Upper lobe of left lung (tissue), 6 donors: ENCODE measurements at regions not wholly inside any gene's neighbourhood (a gene's known extent, or its start where the extent isn't known, plus 50 kb on each side); places are given as distances from the start of the nearest gene placed in this dataset.

Source experiments
- ATAC-seq, 2 donors: fragments of 200-7000 bp; cut with Tn5 transposase; one replicate each; pipeline ENCODE4 v1.9.1; 2022; ENCODE audit warnings: mild to moderate bottlenecking in 2 of 2, moderate library complexity in 2 of 2; ENCODE audit not compliant: low FRiP score in 2 of 2
- DNase-seq, 2 donors: peaks; one replicate each; pipeline ENCODE4 v3.0.0-alpha.2; 2019 to 2020
- H3K27ac ChIP-seq, 4 donors: fragments of 200-600 bp; sonication (generic); one replicate each; pipeline ENCODE4 v1.5.1; 2016 to 2019
- H3K27me3 ChIP-seq, 4 donors: fragments of 200-600 bp; sonication (generic); one replicate each; pipeline ENCODE4 v1.5.1; 2017 to 2019
- H3K36me3 ChIP-seq, 4 donors: fragments of 200-600 bp; sonication (generic); one replicate each; pipeline ENCODE4 v1.5.1; 2016 to 2019
- H3K4me1 ChIP-seq, 4 donors: fragments of 200-600 bp; sonication (generic); one replicate each; pipeline ENCODE4 v1.5.1; 2018 to 2019
- H3K4me3 ChIP-seq, 4 donors: fragments of 200-600 bp; sonication (generic); one replicate each; pipeline ENCODE4 v1.5.1; 2017 to 2019; ENCODE audit warnings: mild to moderate bottlenecking in 2 of 4, moderate library complexity in 1 of 4
- H3K9me3 ChIP-seq, 4 donors: fragments of 200-600 bp; sonication (generic); one replicate each; pipeline ENCODE4 v1.5.1; 2018 to 2019
- CTCF ChIP-seq, 6 experiments: fragments of 450-650 bp in 4 of 6; fragments of 200-600 bp in 2 of 6; sonication (generic) in 2 of 6; IDR thresholded peaks; one replicate each; pipeline ENCODE4 v1.5.1; 2016 to 2019; ENCODE audit warnings: antibody characterized with exemption in 6 of 6
- EP300 ChIP-seq, 4 donors: sonication (generic); formaldehyde crosslinking; IDR thresholded peaks; one replicate each; pipeline ENCODE4 v1.5.1; 2017; ENCODE audit warnings: antibody characterized with exemption in 4 of 4, control low read depth in 2 of 4
- POLR2A ChIP-seq, 4 donors: fragments of 450-650 bp; IDR thresholded peaks; one replicate each; pipeline ENCODE4 v1.5.1; 2016 to 2017; ENCODE audit warnings: antibody characterized with exemption in 4 of 4, mild to moderate bottlenecking in 2 of 4
- POLR2AphosphoS5 ChIP-seq, 2 donors: sonication (generic); formaldehyde crosslinking; IDR thresholded peaks; one replicate each; pipeline ENCODE4 v1.5.1; 2017; ENCODE audit warnings: antibody characterized with exemption in 2 of 2
- WGBS, 2 donors: methylation state at CpG; one replicate each; pipeline ENCODE4 v1.1.5; 2017 to 2018; 5-methylcytosine and 5-hydroxymethylcytosine counted together
- donor health status: DM: no; HTN: no; CAD: no; lungs with moderate emphysema.
- donor health status: DM: no; HTN: yes; CAD: no; lungs with severe emphysema.

GRCh38 chr6:114579486-114579885, 236.7 kb upstream of the HS3ST5 start:
- Histone ChIP-seq H3K4me3 (no peak overlapping the region), H3K9me3 (peaks cover 0 to 12% (median 0%) of the 10 kb centered on the region in 4 donors), H3K27ac (no peak overlapping the region), H3K4me1 (no peaks in the 10 kb centered on the region), H3K27me3 (no peaks in the 10 kb centered on the region), H3K36me3 (no peaks in the 10 kb centered on the region)
- DNase-seq: no peak
- TF ChIP-seq EP300 (IDR thresholded peaks at IDR 0.05) (no peak), POLR2A (IDR thresholded peaks at IDR 0.05) (no peak), POLR2AphosphoS5 (IDR thresholded peaks at IDR 0.05) (no peak), CTCF (IDR thresholded peaks at IDR 0.05) (no peak)
- no peak for ATAC-seq

DNA sequence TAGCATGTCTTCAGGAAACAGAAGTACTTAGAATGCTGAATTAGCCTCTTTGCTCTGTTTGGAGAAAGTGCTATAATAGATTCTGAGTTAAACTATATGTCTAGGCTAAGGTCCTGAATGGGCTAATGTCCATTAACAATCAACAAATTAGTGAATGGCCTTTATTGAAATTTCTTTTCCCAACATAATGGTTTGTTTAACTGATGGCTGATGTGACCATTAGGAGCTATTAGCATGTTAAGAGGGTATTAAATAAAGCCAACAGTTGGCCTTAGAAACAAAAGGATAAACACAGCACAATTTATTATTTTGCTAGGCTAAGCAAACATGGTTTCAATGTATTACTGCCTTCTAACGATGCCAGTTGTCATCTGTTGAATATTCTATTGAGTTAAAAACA, 234.3 kb upstream of the HS3ST5 start:
- peaks cover 0 to 8% (median 0%) of the 10 kb centered on the region in 4 donors for H3K9me3 ChIP-seq
- no peaks in the 10 kb centered on the region for H3K36me3 ChIP-seq
- ATAC-seq: no peak
- H3K27ac ChIP-seq: no peak overlapping the region
- no peak overlapping the region for H3K4me3 ChIP-seq
- H3K27me3 ChIP-seq: no peaks in the 10 kb centered on the region
- no peak for DNase-seq
- no peak for TF ChIP-seq CTCF (IDR thresholded peaks at IDR 0.05)
- TF ChIP-seq POLR2AphosphoS5 (IDR thresholded peaks at IDR 0.05): no peak
- TF ChIP-seq EP300 (IDR thresholded peaks at IDR 0.05): no peak
- TF ChIP-seq POLR2A (IDR thresholded peaks at IDR 0.05): no peak
- H3K4me1 ChIP-seq: no peaks in the 10 kb centered on the region
- WGBS, 2 donors: 48 to 56% methylated on average over 1 of the region's 1 CpG

GRCh38 chr6:114576330-114576729, 233.5 kb upstream of the HS3ST5 start:
- no peaks in the 10 kb centered on the region for H3K4me1 ChIP-seq
- ATAC-seq (no peak), DNase-seq (no peak)
- H3K27me3 ChIP-seq: no peaks in the 10 kb centered on the region
- H3K4me3 ChIP-seq: no peak overlapping the region
- TF ChIP-seq CTCF (IDR thresholded peaks at IDR 0.05) (no peak), EP300 (IDR thresholded peaks at IDR 0.05) (no peak), POLR2A (IDR thresholded peaks at IDR 0.05) (no peak), POLR2AphosphoS5 (IDR thresholded peaks at IDR 0.05) (no peak)
- no peaks in the 10 kb centered on the region for H3K36me3 ChIP-seq
- peaks cover 0 to 2% (median 0%) of the 10 kb centered on the region in 4 donors for H3K9me3 ChIP-seq
- 61 to 66% methylated on average over 4 of the region's 4 CpGs for WGBS, 2 donors
- no peak overlapping the region for H3K27ac ChIP-seq

DNA sequence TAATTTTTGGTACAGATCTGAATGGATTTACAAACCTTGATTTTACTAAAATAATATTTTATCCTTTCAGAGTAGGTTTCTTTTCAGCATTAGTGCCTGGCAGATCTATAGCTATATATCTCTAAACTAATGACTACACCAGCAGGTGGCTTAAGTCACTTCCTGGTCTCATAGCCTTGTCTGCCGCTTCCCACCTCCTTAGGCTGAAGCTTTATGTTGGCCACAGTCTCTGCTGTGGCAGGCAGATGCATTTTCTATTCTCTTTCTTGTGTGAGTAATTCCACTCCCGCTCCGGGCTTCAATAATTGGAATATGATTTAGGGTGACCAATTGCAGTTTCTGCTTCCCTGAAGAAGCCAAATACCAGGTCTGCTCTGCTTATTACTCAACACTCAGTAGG, 226.8 kb upstream of the HS3ST5 start:
- TF ChIP-seq EP300 (IDR thresholded peaks at IDR 0.05) (no peak), POLR2A (IDR thresholded peaks at IDR 0.05) (no peak), POLR2AphosphoS5 (IDR thresholded peaks at IDR 0.05) (no peak)
- WGBS, 2 donors: 76 to 82% methylated on average over 3 of the region's 3 CpGs

DNA sequence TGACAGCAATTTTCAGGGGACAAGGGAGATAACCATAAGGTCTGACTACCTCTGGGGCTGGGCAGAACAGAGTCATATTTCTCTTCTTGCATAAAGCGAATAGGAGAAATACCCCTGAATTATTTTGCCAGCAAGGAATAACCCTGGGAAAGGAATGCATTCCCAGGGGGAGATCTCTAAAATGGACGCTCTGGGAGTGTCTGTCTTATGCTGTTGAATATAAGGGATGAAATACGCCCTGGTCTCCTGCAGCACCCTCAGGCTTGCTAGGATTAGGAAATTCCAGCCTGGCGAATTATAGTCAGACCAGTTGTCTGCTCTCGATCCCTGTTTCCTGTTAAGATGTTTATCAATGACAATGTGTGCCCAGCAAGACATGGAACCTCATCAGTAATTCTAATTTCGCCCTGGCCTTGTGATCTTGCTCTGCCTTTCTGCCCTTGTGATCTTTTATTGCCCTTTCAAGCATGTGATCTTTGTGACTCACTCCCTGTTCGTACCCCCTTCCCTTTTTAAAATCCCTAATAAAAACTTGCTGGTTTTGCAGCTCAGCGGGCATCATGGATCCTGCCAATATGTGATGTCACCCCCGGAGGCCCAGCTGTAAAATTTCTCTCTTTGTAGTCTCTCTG, 221.6 kb upstream of the HS3ST5 start:
- Histone ChIP-seq H3K4me1 (no peaks in the 10 kb centered on the region), H3K9me3 (peaks cover 0 to 9% (median 6%) of the 10 kb centered on the region in 4 donors), H3K36me3 (no peaks in the 10 kb centered on the region), H3K4me3 (no peak overlapping the region), H3K27ac (no peak overlapping the region), H3K27me3 (no peaks in the 10 kb centered on the region)
- 78 to 84% methylated on average over 9 of the region's 9 CpGs for WGBS, 2 donors
- TF ChIP-seq CTCF (IDR thresholded peaks at IDR 0.05): no peak
- no peak for TF ChIP-seq EP300 (IDR thresholded peaks at IDR 0.05)
- no peak for TF ChIP-seq POLR2A (IDR thresholded peaks at IDR 0.05)
- no peak for TF ChIP-seq POLR2AphosphoS5 (IDR thresholded peaks at IDR 0.05)
- ATAC-seq (no peak), DNase-seq (no peak)

More for the DNA sequence above, 226.8 kb upstream of the HS3ST5 start:
- Histone ChIP-seq H3K27me3 (no peaks in the 10 kb centered on the region), H3K36me3 (no peaks in the 10 kb centered on the region), H3K9me3 (peaks cover 0 to 2% (median under 1%) of the 10 kb centered on the region in 4 donors), H3K27ac (no peak overlapping the region), H3K4me1 (no peaks in the 10 kb centered on the region), H3K4me3 (no peak overlapping the region)
- DNase-seq (no peak), ATAC-seq (no peak)
